Kidney epithelial cell (primary cell): ENCODE measurements at regions not wholly inside any gene's neighbourhood (a gene's known extent, or its start where the extent isn't known, plus 50 kb on each side); places are given as distances from the start of the nearest gene placed in this dataset.

ENCODE experiments used
- DNase-seq: peaks from one replicate; pipeline ENCODE4 v3.0.0-alpha.2; 2010; ENCODE audit warnings: low read depth
- H3K27me3 ChIP-seq: 2 replicates; pipeline ENCODE4 v1.6.0; 2011; ENCODE audit warnings: low read length; ENCODE audit not compliant: control insufficient read depth, insufficient read depth
- H3K36me3 ChIP-seq: 2 replicates; pipeline ENCODE4 v1.5.1; 2011; ENCODE audit warnings: low read length; ENCODE audit not compliant: control insufficient read depth, insufficient read depth
- H3K4me3 ChIP-seq: 2 replicates; pipeline ENCODE4 v1.5.1; 2011; ENCODE audit warnings: low read depth, mild to moderate bottlenecking, control low read depth, low read length
- TF ChIP-seq, protein P1 (sequence below): IDR thresholded peaks from 2 replicates; pipeline ENCODE4 v1.5.1; 2011; ENCODE audit warnings: mild to moderate bottlenecking, moderate library complexity, low read length, control low read depth, inconsistent platforms; ENCODE audit not compliant: insufficient read depth, poor library complexity, severe bottlenecking

DNA sequence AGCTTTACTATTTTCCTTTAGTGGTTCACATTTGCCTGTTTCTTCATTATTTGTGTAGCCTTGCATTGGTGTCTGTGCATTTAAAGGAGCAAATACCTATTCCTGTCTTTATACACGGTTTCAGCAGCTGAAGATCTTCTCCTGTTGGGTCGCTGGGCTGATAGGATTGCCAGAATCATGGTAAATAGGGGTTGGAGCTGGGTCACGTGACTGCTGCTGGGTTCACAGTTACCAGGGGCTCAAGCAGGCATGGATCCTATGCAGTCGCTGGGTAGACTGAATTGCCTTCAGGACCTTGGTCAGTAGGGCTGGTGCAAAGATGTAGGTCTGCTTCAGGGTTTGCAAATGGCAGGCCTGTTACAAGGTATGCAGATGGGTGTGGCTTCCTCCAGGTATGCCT is 398.4 kb downstream of the RPS29 start:
- no peak for DNase-seq
- Histone ChIP-seq H3K36me3 (no peaks in the 10 kb centered on the region), H3K4me3 (no peak overlapping the region), H3K27me3 (no peaks in the 10 kb centered on the region)
- TF ChIP-seq, protein P1, sequence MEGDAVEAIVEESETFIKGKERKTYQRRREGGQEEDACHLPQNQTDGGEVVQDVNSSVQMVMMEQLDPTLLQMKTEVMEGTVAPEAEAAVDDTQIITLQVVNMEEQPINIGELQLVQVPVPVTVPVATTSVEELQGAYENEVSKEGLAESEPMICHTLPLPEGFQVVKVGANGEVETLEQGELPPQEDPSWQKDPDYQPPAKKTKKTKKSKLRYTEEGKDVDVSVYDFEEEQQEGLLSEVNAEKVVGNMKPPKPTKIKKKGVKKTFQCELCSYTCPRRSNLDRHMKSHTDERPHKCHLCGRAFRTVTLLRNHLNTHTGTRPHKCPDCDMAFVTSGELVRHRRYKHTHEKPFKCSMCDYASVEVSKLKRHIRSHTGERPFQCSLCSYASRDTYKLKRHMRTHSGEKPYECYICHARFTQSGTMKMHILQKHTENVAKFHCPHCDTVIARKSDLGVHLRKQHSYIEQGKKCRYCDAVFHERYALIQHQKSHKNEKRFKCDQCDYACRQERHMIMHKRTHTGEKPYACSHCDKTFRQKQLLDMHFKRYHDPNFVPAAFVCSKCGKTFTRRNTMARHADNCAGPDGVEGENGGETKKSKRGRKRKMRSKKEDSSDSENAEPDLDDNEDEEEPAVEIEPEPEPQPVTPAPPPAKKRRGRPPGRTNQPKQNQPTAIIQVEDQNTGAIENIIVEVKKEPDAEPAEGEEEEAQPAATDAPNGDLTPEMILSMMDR, result no peak

DNA sequence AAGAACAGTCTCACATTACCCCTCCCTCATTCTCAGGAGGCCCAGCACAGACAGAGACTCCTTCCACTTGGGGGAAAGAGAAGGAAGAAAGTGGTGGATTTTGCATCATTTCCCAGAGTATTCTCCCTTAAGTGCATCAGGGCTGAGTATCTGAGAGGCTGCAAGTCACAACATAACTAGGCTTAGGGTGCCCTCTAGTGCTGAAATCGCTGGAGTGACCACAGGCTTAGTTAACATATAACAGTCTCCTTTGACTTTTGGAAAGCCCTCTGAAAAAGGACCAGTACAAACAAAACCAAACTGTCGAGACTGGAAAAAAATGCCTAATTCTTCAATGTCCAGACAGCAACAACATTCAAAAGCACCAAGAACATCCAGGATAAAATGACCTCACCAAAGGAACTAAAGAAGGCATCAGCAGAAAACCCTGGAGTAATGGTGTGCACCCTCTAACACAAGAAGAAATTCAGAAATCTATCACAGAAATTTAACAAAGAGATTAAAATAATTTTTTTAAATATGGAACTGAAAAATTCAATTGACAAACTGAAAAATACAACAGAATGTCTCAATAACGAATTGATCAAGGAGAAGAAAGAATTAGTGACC is 412.3 kb downstream of the RPS29 start:
- TF ChIP-seq, protein P1, result peak; percentile 67
- H3K36me3 ChIP-seq, result no peaks in the 10 kb centered on the region
- DNase-seq, result peak; percentile 19
- no peaks in the 10 kb centered on the region for H3K27me3 ChIP-seq
- H3K4me3 ChIP-seq, result no peak overlapping the region

DNA sequence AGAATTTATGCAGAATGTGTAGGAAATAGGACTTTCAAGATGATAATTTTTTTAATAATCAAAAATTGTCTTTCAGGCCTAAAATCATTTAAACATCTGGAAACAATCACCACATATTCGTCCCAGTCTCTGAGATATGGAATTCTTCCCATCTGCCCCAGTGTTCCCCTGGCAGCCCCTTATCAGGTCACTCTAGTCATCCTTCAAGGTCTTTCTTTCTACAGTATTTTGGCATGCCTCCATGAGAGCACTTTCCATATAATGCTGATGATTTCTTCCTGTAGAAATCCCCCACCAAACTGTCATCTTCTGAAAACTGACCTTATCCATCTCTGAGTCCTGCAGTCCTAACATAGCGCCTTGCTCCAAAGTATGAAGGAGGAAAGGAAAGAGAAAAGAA is 422.1 kb downstream of the RPS29 start:
- H3K36me3 ChIP-seq, result no peaks in the 10 kb centered on the region
- no peaks in the 10 kb centered on the region for H3K27me3 ChIP-seq
- TF ChIP-seq, protein P1, result no peak
- no peak overlapping the region for H3K4me3 ChIP-seq
- no peak for DNase-seq

DNA sequence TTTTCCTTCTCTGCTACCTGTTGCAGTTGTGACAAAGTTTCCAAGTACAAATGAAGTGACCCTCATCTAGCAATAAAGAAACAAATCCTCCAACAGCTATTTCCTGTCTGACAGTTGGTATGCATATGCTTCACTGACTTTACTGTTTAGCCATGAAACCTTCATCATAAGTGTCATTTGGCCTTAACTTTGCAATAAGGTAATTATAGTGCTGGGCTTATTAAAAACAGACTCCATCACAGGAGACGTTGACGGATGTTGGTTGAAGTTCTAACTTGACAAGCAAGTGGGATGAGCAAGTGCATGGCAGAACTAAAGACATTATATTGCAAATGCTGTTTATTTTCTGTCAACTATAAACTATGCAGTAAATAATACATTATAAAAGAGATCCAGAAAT is 425.2 kb downstream of the RPS29 start:
- no peak overlapping the region for H3K4me3 ChIP-seq
- H3K36me3 ChIP-seq, result no peaks in the 10 kb centered on the region
- DNase-seq, result no peak
- TF ChIP-seq, protein P1, result no peak
- H3K27me3 ChIP-seq, result no peaks in the 10 kb centered on the region

DNA sequence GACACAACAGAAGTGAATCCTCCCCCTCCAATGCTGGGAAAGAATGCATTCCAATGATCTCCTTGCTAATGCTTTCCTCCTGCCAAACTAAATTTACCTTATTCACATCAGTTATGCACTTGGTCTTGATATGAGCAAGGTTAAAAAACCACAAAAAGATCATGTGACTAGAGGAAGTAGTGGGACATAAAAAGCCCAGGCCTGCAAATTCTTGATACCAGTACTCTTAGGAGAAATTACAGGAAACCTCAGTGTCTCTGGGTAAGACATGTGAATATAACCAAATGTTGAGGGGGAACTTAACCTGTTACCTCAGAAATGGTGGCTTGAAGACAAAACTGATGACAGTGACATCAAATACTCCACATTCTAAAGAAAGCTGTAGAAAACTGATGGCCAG is 427.1 kb downstream of the RPS29 start:
- TF ChIP-seq, protein P1, result no peak
- DNase-seq, result no peak
- Histone ChIP-seq H3K4me3 (no peak overlapping the region), H3K36me3 (no peaks in the 10 kb centered on the region), H3K27me3 (no peaks in the 10 kb centered on the region)

DNA sequence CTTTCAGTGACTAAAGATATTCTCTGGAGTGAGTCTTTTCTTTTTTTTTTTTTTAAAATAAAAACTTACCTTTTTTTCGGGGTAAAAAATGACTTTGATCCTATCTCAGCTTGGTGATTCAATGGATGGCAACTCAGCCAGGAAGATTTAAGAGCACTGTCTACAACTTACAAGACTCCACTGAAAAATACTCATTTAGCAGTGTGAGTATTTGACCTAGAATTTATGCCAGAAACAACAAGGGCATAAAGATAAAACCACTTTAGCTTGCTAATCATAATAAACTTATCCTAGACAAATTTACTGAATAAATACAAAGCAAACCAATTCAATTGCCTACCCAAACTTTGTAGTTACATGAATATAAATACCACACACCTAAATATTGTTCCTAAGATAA is 446.6 kb downstream of the RPS29 start:
- TF ChIP-seq, protein P1, result no peak
- no peaks in the 10 kb centered on the region for H3K36me3 ChIP-seq
- no peak overlapping the region for H3K4me3 ChIP-seq
- H3K27me3 ChIP-seq, result no peaks in the 10 kb centered on the region
- no peak for DNase-seq
